Panc1 (cell line): ENCODE measurements at regions not wholly inside any gene's neighbourhood (a gene's known extent, or its start where the extent isn't known, plus 50 kb on each side); places are given as distances from the start of the nearest gene placed in this dataset.

Experiments
- ATAC-seq: fragments of 200-7000 bp; cut with Tn5 transposase; 2 replicates; pipeline ENCODE4 v1.9.1; 2020; ENCODE audit warnings: mild to moderate bottlenecking, moderate library complexity
- BruUV-seq: library from RNA; stranded (reverse); fragments of 400-500 nt; replicated peaks from 2 replicates; lab custom pipeline; 2021; lab: Mats Ljungman, UMichigan
- CTCF ChIA-PET: fragments of 300-600 bp; sonication (Branson Sonifier 250); formaldehyde crosslinking; loops from one replicate; lab custom pipeline; 2022; ENCODE audit warnings: antibody characterized with exemption; lab: Charles Lee
- POLR2A ChIA-PET: fragments of 300-600 bp; sonication (Branson Sonifier 250); formaldehyde crosslinking; loops from one replicate; lab custom pipeline; 2022; ENCODE audit warnings: antibody characterized with exemption; lab: Charles Lee
- DNase-seq: peaks from one replicate; pipeline ENCODE4 v3.0.0-alpha.2; 2010; ENCODE audit warnings: low read depth, low spot score
- H3K27ac ChIP-seq: 2 replicates; pipeline ENCODE4 v1.5.1; 2011; ENCODE audit warnings: mild to moderate bottlenecking, low read length, inconsistent platforms
- H3K27me3 ChIP-seq: fragments of 200-500 bp; sonication (Bioruptor generic); 2 replicates; pipeline ENCODE4 v1.6.0; 2014; ENCODE audit warnings: low read length, inconsistent platforms; ENCODE audit not compliant: control insufficient read depth, insufficient read depth
- H3K36me3 ChIP-seq: fragments of 200-500 bp; sonication (Bioruptor generic); 2 replicates; pipeline ENCODE4 v1.5.1; 2014; ENCODE audit warnings: inconsistent platforms, mild to moderate bottlenecking, low read length, moderate library complexity; ENCODE audit not compliant: control insufficient read depth, insufficient read depth
- H3K4me1 ChIP-seq: 2 replicates; pipeline ENCODE4 v1.5.1; 2011; ENCODE audit warnings: inconsistent platforms, mild to moderate bottlenecking, low read length, moderate library complexity; ENCODE audit not compliant: control insufficient read depth, insufficient read depth
- H3K4me3 ChIP-seq, 2 experiments: 2 replicates each; pipeline ENCODE4 v1.5.1; 2011 to 2012; ENCODE audit warnings: low read depth in 2 of 2, low read length in 2 of 2, mild to moderate bottlenecking in 2 of 2, inconsistent platforms in 1 of 2, moderate library complexity in 1 of 2
- H3K9me3 ChIP-seq: fragments of 200-500 bp; sonication (Bioruptor generic); 2 replicates; pipeline ENCODE4 v1.5.1; 2014; ENCODE audit warnings: low read depth, mild to moderate bottlenecking, inconsistent platforms, low read length, moderate library complexity; ENCODE audit not compliant: control insufficient read depth, insufficient read depth
- POLR2AphosphoS5 ChIP-seq: IDR thresholded peaks from 2 replicates; pipeline ENCODE4 v1.6.1; 2012; ENCODE audit warnings: mild to moderate bottlenecking, low read depth, low read length, moderate library complexity
- SIN3A ChIP-seq: IDR thresholded peaks from 2 replicates; pipeline ENCODE4 v1.6.1; 2012; ENCODE audit warnings: low read depth, mild to moderate bottlenecking, low read length, moderate library complexity, borderline replicate concordance; ENCODE audit not compliant: insufficient read depth
- TCF7L2 ChIP-seq: IDR thresholded peaks from 2 replicates; pipeline ENCODE4 v1.6.1; 2011; ENCODE audit warnings: mild to moderate bottlenecking, low read depth, low read length, inconsistent platforms
- in situ Hi-C: cut with HindIII; loops from 2 replicates; pipeline ENCODE4 v1.10.0; 2016; ENCODE audit warnings: low sequenced_read_pairs, low pct_unique_long_range_greater_than_20kb
- intact Hi-C: fragments of 100-400 bp; cut with micrococcal nuclease; formaldehyde crosslinking; loops from one replicate; pipeline ENCODE4 v1.10.0; 2022; ENCODE audit not compliant: unreplicated experiment
- TF ChIP-seq, protein P1 (sequence below): fragments of 450-650 bp; IDR thresholded peaks from 2 replicates; pipeline ENCODE4 v1.5.1; 2017; ENCODE audit warnings: mild to moderate bottlenecking
- TF ChIP-seq, protein P2 (sequence below), 2 experiments: IDR thresholded peaks; 2 replicates each; pipeline ENCODE4 v1.6.1; 2011 to 2012; ENCODE audit warnings: low read depth in 2 of 2, control low read depth in 1 of 2, low read length in 1 of 2, mild to moderate bottlenecking in 1 of 2, moderate library complexity in 1 of 2; ENCODE audit not compliant: insufficient read depth in 1 of 2

DNA sequence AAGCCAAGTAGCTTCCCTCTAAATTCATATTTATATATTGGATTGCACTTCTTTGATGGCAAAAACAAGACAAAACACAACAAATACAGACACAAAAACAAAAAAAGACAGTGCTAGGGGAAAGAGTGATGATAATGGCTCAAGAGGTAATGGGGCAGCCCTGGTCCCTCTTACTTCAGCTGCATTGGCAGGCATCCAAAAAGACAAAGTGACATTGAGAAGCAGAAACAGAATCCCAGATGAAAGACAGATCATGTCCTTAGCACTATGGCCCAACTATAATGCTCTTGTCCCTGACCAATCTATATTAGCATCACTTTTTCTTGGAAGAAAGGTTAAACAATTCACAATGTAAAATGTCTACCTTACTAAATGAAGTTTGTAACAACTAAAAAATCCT is 76.2 kb downstream of the GPR85 start:
- intact Hi-C loops (no loop called here), in situ Hi-C loops (no loop called here)
- Histone ChIP-seq H3K9me3 (no peaks in the 10 kb centered on the region), H3K4me1 (no peaks in the 10 kb centered on the region), H3K27me3 (no peaks in the 10 kb centered on the region), H3K4me3 (no peak overlapping the region), H3K36me3 (no peaks in the 10 kb centered on the region), H3K27ac (no peak overlapping the region)
- DNase-seq (no peak), ATAC-seq (no peak)
- ChIA-PET POLR2A (no interaction called here), CTCF (interaction anchor here (0.6 kb wide), 1 partner anchor 55 kb away, joined by 3 read pairs; no protein-coding TSS in a partner anchor)
- BruUV-seq = no TSS peak
- TF ChIP-seq SIN3A = no peak
- TF ChIP-seq, protein P1, sequence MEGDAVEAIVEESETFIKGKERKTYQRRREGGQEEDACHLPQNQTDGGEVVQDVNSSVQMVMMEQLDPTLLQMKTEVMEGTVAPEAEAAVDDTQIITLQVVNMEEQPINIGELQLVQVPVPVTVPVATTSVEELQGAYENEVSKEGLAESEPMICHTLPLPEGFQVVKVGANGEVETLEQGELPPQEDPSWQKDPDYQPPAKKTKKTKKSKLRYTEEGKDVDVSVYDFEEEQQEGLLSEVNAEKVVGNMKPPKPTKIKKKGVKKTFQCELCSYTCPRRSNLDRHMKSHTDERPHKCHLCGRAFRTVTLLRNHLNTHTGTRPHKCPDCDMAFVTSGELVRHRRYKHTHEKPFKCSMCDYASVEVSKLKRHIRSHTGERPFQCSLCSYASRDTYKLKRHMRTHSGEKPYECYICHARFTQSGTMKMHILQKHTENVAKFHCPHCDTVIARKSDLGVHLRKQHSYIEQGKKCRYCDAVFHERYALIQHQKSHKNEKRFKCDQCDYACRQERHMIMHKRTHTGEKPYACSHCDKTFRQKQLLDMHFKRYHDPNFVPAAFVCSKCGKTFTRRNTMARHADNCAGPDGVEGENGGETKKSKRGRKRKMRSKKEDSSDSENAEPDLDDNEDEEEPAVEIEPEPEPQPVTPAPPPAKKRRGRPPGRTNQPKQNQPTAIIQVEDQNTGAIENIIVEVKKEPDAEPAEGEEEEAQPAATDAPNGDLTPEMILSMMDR = no peak
- no peak for TF ChIP-seq POLR2AphosphoS5
- TF ChIP-seq, protein P2, sequence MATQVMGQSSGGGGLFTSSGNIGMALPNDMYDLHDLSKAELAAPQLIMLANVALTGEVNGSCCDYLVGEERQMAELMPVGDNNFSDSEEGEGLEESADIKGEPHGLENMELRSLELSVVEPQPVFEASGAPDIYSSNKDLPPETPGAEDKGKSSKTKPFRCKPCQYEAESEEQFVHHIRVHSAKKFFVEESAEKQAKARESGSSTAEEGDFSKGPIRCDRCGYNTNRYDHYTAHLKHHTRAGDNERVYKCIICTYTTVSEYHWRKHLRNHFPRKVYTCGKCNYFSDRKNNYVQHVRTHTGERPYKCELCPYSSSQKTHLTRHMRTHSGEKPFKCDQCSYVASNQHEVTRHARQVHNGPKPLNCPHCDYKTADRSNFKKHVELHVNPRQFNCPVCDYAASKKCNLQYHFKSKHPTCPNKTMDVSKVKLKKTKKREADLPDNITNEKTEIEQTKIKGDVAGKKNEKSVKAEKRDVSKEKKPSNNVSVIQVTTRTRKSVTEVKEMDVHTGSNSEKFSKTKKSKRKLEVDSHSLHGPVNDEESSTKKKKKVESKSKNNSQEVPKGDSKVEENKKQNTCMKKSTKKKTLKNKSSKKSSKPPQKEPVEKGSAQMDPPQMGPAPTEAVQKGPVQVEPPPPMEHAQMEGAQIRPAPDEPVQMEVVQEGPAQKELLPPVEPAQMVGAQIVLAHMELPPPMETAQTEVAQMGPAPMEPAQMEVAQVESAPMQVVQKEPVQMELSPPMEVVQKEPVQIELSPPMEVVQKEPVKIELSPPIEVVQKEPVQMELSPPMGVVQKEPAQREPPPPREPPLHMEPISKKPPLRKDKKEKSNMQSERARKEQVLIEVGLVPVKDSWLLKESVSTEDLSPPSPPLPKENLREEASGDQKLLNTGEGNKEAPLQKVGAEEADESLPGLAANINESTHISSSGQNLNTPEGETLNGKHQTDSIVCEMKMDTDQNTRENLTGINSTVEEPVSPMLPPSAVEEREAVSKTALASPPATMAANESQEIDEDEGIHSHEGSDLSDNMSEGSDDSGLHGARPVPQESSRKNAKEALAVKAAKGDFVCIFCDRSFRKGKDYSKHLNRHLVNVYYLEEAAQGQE (IDR thresholded peaks at IDR 0.05; ENCODE audit: insufficient read depth in 1 of 2, low read depth in 2 of 2, low read length in 1 of 2) = no peak
- TF ChIP-seq TCF7L2 = no peak

DNA sequence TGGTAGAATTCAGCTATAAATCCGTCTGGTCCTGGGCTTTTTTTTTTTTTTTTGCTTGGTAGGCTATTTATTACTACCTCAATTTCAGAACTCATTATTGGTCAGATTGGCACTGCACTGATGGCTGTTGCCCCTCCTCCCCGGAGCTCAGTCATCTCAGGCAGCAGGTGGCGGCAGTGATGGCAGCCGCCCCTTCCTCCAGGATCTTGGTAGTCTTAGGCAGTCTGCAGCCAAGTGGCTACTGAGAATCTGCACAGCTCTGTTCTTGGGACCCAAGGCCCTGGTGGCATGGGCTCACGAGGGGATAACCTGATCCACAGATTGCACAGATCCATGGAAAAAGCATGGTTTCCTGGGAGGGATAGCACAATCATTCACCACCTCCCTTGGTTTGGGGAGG is 77.9 kb downstream of the GPR85 start:
- CTCF ChIA-PET = no interaction called here
- POLR2A ChIA-PET = no interaction called here
- no TSS peak for BruUV-seq

More for the DNA sequence above, 77.9 kb downstream of the GPR85 start:
- Histone ChIP-seq H3K9me3 (no peaks in the 10 kb centered on the region), H3K27ac (no peak overlapping the region), H3K4me1 (no peaks in the 10 kb centered on the region), H3K36me3 (no peaks in the 10 kb centered on the region), H3K27me3 (no peaks in the 10 kb centered on the region), H3K4me3 (no peak overlapping the region)
- DNase-seq (no peak), ATAC-seq (no peak)
- in situ Hi-C loops (no loop called here), intact Hi-C loops (no loop called here)
- TF ChIP-seq, protein P1 = no peak
- TF ChIP-seq, protein P2 (IDR thresholded peaks at IDR 0.05; ENCODE audit: insufficient read depth in 1 of 2, low read depth in 2 of 2, low read length in 1 of 2) = no peak
- TF ChIP-seq POLR2AphosphoS5 (no peak), TCF7L2 (no peak), SIN3A (no peak)
